Endodermal cell (in vitro differentiated cells): ENCODE measurements at regions not wholly inside any gene's neighbourhood (a gene's known extent, or its start where the extent isn't known, plus 50 kb on each side); places are given as distances from the start of the nearest gene placed in this dataset.

Source experiments
- DNase-seq: peaks from one replicate; pipeline ENCODE4 v3.0.0-alpha.2; 2017
- H3K27ac ChIP-seq: 2 replicates; pipeline ENCODE4 v1.5.1; 2013; ENCODE audit warnings: mild to moderate bottlenecking, low read depth, low read length, moderate library complexity
- H3K27me3 ChIP-seq: 2 replicates; pipeline ENCODE4 v1.6.1; 2013; ENCODE audit warnings: mild to moderate bottlenecking, low read length, moderate library complexity; ENCODE audit not compliant: insufficient read depth, control insufficient read depth, poor library complexity, severe bottlenecking
- H3K36me3 ChIP-seq: 2 replicates; pipeline ENCODE4 v1.7.0; 2013; ENCODE audit warnings: mild to moderate bottlenecking, low read length, moderate library complexity; ENCODE audit not compliant: control insufficient read depth, insufficient read depth
- H3K4me1 ChIP-seq: one replicate; pipeline ENCODE4 v1.7.0; 2013; ENCODE audit warnings: low read length; ENCODE audit not compliant: control insufficient read depth, insufficient read depth
- H3K4me3 ChIP-seq: 2 replicates; pipeline ENCODE4 v1.5.1; 2013; ENCODE audit warnings: mild to moderate bottlenecking, low read length, moderate library complexity
- H3K9ac ChIP-seq: 2 replicates; pipeline ENCODE4 v1.6.1; 2013; ENCODE audit warnings: mild to moderate bottlenecking, low read length, moderate library complexity; ENCODE audit not compliant: poor library complexity, severe bottlenecking; ENCODE audit errors: extremely low read depth
- H3K9me3 ChIP-seq: 2 replicates; pipeline ENCODE4 v1.6.1; 2013; ENCODE audit warnings: mild to moderate bottlenecking, low read length, moderate library complexity; ENCODE audit not compliant: control insufficient read depth
- H3K27ac Mint-ChIP-seq: 2 replicates; pipeline ENCODE4 v1.8.0; 2020; ENCODE audit warnings: mixed read lengths
- H3K27me3 Mint-ChIP-seq: 2 replicates; pipeline ENCODE4 v1.8.0; 2021; ENCODE audit warnings: mild to moderate bottlenecking, mixed read lengths; ENCODE audit not compliant: insufficient read depth
- H3K36me3 Mint-ChIP-seq: 2 replicates; pipeline ENCODE4 v1.8.0; 2020; ENCODE audit warnings: low read depth, mixed read lengths
- H3K4me1 Mint-ChIP-seq: 2 replicates; pipeline ENCODE4 v1.8.0; 2020; ENCODE audit warnings: mixed read lengths
- H3K4me3 Mint-ChIP-seq: 2 replicates; pipeline ENCODE4 v1.8.0; 2020; ENCODE audit warnings: mild to moderate bottlenecking, moderate library complexity, mixed read lengths
- H3K9me3 Mint-ChIP-seq: 2 replicates; pipeline ENCODE4 v1.8.0; 2020; ENCODE audit warnings: mild to moderate bottlenecking, mixed read lengths
- WGBS, 2 experiments: methylation state at CpG; one replicate each; pipeline versions ENCODE4 v1.1.5 to v1.1.7; 2013; ENCODE audit warnings: missing lambda C conversion rate in 2 of 2, mixed read lengths in 1 of 2; ENCODE audit not compliant: insufficient coverage in 1 of 2, insufficient read length in 1 of 2; 5-methylcytosine and 5-hydroxymethylcytosine counted together
- TF ChIP-seq, protein P1 (sequence below): fragments of 200-600 bp; sonication (generic); conservative IDR thresholded peaks from 2 replicates; pipeline ENCODE4 v1.5.0; 2021; ENCODE audit warnings: antibody characterized with exemption, mild to moderate bottlenecking

GRCh38 chr17:33940769-33941370 lies 314.2 kb upstream of the CCL2 start:
- TF ChIP-seq, protein P1, sequence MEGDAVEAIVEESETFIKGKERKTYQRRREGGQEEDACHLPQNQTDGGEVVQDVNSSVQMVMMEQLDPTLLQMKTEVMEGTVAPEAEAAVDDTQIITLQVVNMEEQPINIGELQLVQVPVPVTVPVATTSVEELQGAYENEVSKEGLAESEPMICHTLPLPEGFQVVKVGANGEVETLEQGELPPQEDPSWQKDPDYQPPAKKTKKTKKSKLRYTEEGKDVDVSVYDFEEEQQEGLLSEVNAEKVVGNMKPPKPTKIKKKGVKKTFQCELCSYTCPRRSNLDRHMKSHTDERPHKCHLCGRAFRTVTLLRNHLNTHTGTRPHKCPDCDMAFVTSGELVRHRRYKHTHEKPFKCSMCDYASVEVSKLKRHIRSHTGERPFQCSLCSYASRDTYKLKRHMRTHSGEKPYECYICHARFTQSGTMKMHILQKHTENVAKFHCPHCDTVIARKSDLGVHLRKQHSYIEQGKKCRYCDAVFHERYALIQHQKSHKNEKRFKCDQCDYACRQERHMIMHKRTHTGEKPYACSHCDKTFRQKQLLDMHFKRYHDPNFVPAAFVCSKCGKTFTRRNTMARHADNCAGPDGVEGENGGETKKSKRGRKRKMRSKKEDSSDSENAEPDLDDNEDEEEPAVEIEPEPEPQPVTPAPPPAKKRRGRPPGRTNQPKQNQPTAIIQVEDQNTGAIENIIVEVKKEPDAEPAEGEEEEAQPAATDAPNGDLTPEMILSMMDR: no peak
- H3K27ac ChIP-seq: no peak overlapping the region
- WGBS, 2 experiments: 91 to 92% methylated on average over 4 to 7 of the region's 7 CpGs
- Mint-ChIP-seq H3K36me3 (no peaks in the 10 kb centered on the region), H3K9me3 (no peaks in the 10 kb centered on the region), H3K4me1 (peaks cover 33% of the 10 kb centered on the region), H3K27me3 (peaks cover 13% of the 10 kb centered on the region), H3K27ac (no peak overlapping the region), H3K4me3 (no peak overlapping the region)
- peaks cover 11% of the 10 kb centered on the region for H3K27me3 ChIP-seq
- H3K9ac ChIP-seq: no peak overlapping the region
- no peak overlapping the region for H3K4me3 ChIP-seq
- H3K9me3 ChIP-seq: no peaks in the 10 kb centered on the region
- H3K36me3 ChIP-seq: no peaks in the 10 kb centered on the region
- H3K4me1 ChIP-seq: peaks cover 10% of the 10 kb centered on the region
- DNase-seq: no peak

DNA sequence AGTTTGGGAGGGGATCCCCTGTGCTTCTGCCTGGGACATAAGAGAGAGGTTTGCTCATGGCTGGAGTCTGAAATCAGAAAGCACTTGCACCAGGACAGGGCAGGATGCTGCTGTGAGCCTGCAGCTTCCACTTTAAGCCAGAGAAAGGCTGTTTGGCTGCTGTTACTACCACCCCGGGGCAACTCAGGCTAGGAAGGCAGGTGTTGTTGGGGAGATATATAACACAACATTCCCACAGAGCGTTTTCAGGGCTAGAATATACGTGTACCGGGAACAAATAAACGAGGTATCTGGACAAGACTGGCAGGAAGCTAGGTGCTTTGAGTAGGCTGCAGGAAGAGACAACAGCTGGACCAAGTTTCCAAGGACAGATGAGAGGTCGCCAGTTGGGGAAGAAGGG lies 313.3 kb upstream of the CCL2 start:
- peaks cover 13% of the 10 kb centered on the region for H3K27me3 Mint-ChIP-seq
- Histone ChIP-seq H3K27ac (no peak overlapping the region), H3K9me3 (no peaks in the 10 kb centered on the region), H3K36me3 (no peaks in the 10 kb centered on the region), H3K27me3 (peaks cover 11% of the 10 kb centered on the region), H3K9ac (no peak overlapping the region), H3K4me1 (peaks cover 9% of the 10 kb centered on the region), H3K4me3 (no peak overlapping the region)
- no peak for DNase-seq
- H3K4me1 Mint-ChIP-seq: peaks cover 34% of the 10 kb centered on the region
- 85 to 92% methylated on average over 2 to 6 of the region's 6 CpGs for WGBS, 2 experiments
- no peaks in the 10 kb centered on the region for H3K9me3 Mint-ChIP-seq
- no peak overlapping the region for H3K4me3 Mint-ChIP-seq
- no peaks in the 10 kb centered on the region for H3K36me3 Mint-ChIP-seq
- H3K27ac Mint-ChIP-seq: no peak overlapping the region
- TF ChIP-seq, protein P1: no peak

DNA sequence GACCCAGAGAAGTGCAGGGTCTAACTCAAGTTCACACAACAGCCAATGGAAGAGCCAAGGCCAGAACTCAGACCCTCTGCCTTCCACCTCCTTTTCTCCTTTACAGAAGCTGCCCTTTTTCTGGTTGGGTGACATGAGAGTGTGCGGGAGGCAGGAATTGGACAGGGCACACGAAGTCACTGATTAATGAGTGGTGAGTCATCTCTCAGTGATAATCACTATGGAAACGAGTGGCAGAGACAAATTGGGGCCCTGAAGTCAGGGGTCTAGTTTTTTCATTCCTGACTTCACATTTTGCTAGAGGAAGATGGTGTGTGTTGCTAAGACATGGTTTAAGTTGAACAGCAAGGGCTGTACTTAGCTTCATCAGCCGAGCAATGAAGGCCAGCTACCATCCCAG lies 312.7 kb upstream of the CCL2 start:
- WGBS, 2 experiments: 86 to 88% methylated on average over 3 to 4 of the region's 4 CpGs
- H3K9me3 Mint-ChIP-seq: no peaks in the 10 kb centered on the region
- H3K27me3 Mint-ChIP-seq: peaks cover 13% of the 10 kb centered on the region
- no peak for DNase-seq
- peaks cover 11% of the 10 kb centered on the region for H3K27me3 ChIP-seq
- H3K4me3 ChIP-seq: no peak overlapping the region
- no peaks in the 10 kb centered on the region for H3K36me3 ChIP-seq
- TF ChIP-seq, protein P1: no peak
- H3K27ac Mint-ChIP-seq: no peak overlapping the region
- H3K4me1 ChIP-seq: peaks cover 9% of the 10 kb centered on the region
- no peak overlapping the region for H3K9ac ChIP-seq
- H3K9me3 ChIP-seq: no peaks in the 10 kb centered on the region
- H3K36me3 Mint-ChIP-seq: no peaks in the 10 kb centered on the region
- no peak overlapping the region for H3K27ac ChIP-seq
- no peak overlapping the region for H3K4me3 Mint-ChIP-seq
- peaks cover 32% of the 10 kb centered on the region for H3K4me1 Mint-ChIP-seq
